GM12878 (cell line): ENCODE measurements at regions not wholly inside any gene's neighbourhood (a gene's known extent, or its start where the extent isn't known, plus 50 kb on each side); places are given as distances from the start of the nearest gene placed in this dataset.
"Not testable (repeated sequence)": the region's sequence is repeated elsewhere in the genome, so short reads cannot be mapped to it uniquely, and the experiment has no call there.

Experiments used
- BMI1 ChIP-seq: fragments of 450-650 bp; IDR thresholded peaks from 2 replicates; pipeline ENCODE4 v1.6.1; 2016; ENCODE audit warnings: mild to moderate bottlenecking, moderate library complexity, borderline replicate concordance
- E2F4 ChIP-seq: IDR thresholded peaks from 2 replicates; pipeline ENCODE4 v1.6.1; 2012; ENCODE audit warnings: low read depth, low read length, improper control_type of control experiment
- YBX1 ChIP-seq: fragments of 450-650 bp; IDR thresholded peaks from 2 replicates; pipeline ENCODE4 v1.6.1; 2016; ENCODE audit warnings: antibody characterized with exemption

- not testable (repeated sequence) for TF ChIP-seq YBX1, BMI1, E2F4
Measured at GRCh38 chr11:87506946-87507345, 469.2 kb downstream of the TMEM135 start.
